B cell (primary cell): ENCODE measurements at regions not wholly inside any gene's neighbourhood (a gene's known extent, or its start where the extent isn't known, plus 50 kb on each side); places are given as distances from the start of the nearest gene placed in this dataset.

ENCODE experiments used
- CTCF ChIP-seq: fragments of 200-600 bp; IDR thresholded peaks from one replicate; pipeline ENCODE4 v1.8.0; 2022; ENCODE audit warnings: antibody characterized with exemption, mild to moderate bottlenecking
- EZH2 ChIP-seq: IDR thresholded peaks from 2 replicates; pipeline ENCODE4 v1.6.1; 2012; ENCODE audit warnings: borderline replicate concordance, low read depth, mild to moderate bottlenecking, moderate library complexity, low read length; ENCODE audit not compliant: insufficient read depth, poor library complexity, severe bottlenecking

GRCh38 chr7:152969839-152970238 is 210.3 kb downstream of the ACTR3B start:
- TF ChIP-seq CTCF (no peak), EZH2 (no peak)
